Type B pancreatic cell (in vitro differentiated cells): ENCODE measurements at regions not wholly inside any gene's neighbourhood (a gene's known extent, or its start where the extent isn't known, plus 50 kb on each side); places are given as distances from the start of the nearest gene placed in this dataset.

ENCODE experiments used
- DNase-seq: peaks from one replicate; pipeline ENCODE4 v3.0.0; 2021; ENCODE audit warnings: mixed read lengths; ENCODE audit not compliant: unreplicated experiment; ENCODE audit errors: extremely low spot score
- H3K27ac Mint-ChIP-seq: 2 replicates; pipeline ENCODE4 v1.8.0; 2021; ENCODE audit warnings: mild to moderate bottlenecking, mixed read lengths
- H3K27me3 Mint-ChIP-seq: 2 replicates; pipeline ENCODE4 v1.8.0; 2021; ENCODE audit warnings: mixed read lengths
- H3K36me3 Mint-ChIP-seq: 2 replicates; pipeline ENCODE4 v1.8.0; 2021; ENCODE audit warnings: mixed read lengths
- H3K4me1 Mint-ChIP-seq: one replicate; pipeline ENCODE4 v1.8.0; 2021; ENCODE audit warnings: mixed read lengths; ENCODE audit not compliant: unreplicated experiment
- H3K4me3 Mint-ChIP-seq: 2 replicates; pipeline ENCODE4 v1.8.0; 2021; ENCODE audit warnings: mild to moderate bottlenecking, mixed read lengths
- H3K9me3 Mint-ChIP-seq: 2 replicates; pipeline ENCODE4 v1.8.0; 2021; ENCODE audit warnings: mixed read lengths
- TF ChIP-seq, protein P1 (sequence below): fragments of 200-600 bp; sonication (generic); conservative IDR thresholded peaks from 2 replicates; pipeline ENCODE4 v1.5.0; 2021; ENCODE audit warnings: antibody characterized with exemption, mild to moderate bottlenecking

DNA sequence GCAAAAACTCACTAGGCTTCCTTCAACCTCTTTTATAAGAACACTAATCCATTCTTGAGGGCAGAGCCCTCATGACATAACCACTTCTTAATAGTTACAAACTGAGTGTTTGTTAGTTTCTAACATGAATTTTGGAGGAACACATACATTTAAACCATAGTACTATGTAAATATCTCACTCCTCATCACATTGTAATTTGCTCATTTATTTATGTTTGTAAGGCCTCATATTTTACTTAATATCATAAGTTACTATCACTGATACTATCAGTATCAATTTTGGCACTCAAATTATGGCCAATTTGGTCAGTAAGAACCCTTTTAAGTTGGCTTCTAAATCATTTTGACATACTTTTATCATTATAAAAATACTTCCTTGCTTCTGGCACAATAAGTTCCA, 603.1 kb downstream of the ZEB2 start:
- H3K9me3 Mint-ChIP-seq, result no peaks in the 10 kb centered on the region
- no peaks in the 10 kb centered on the region for H3K27me3 Mint-ChIP-seq
- no peak overlapping the region for H3K4me3 Mint-ChIP-seq
- H3K27ac Mint-ChIP-seq, result no peak overlapping the region
- no peak for DNase-seq
- H3K36me3 Mint-ChIP-seq, result no peaks in the 10 kb centered on the region
- TF ChIP-seq, protein P1, sequence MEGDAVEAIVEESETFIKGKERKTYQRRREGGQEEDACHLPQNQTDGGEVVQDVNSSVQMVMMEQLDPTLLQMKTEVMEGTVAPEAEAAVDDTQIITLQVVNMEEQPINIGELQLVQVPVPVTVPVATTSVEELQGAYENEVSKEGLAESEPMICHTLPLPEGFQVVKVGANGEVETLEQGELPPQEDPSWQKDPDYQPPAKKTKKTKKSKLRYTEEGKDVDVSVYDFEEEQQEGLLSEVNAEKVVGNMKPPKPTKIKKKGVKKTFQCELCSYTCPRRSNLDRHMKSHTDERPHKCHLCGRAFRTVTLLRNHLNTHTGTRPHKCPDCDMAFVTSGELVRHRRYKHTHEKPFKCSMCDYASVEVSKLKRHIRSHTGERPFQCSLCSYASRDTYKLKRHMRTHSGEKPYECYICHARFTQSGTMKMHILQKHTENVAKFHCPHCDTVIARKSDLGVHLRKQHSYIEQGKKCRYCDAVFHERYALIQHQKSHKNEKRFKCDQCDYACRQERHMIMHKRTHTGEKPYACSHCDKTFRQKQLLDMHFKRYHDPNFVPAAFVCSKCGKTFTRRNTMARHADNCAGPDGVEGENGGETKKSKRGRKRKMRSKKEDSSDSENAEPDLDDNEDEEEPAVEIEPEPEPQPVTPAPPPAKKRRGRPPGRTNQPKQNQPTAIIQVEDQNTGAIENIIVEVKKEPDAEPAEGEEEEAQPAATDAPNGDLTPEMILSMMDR, result no peak
- H3K4me1 Mint-ChIP-seq, result no peaks in the 10 kb centered on the region

DNA sequence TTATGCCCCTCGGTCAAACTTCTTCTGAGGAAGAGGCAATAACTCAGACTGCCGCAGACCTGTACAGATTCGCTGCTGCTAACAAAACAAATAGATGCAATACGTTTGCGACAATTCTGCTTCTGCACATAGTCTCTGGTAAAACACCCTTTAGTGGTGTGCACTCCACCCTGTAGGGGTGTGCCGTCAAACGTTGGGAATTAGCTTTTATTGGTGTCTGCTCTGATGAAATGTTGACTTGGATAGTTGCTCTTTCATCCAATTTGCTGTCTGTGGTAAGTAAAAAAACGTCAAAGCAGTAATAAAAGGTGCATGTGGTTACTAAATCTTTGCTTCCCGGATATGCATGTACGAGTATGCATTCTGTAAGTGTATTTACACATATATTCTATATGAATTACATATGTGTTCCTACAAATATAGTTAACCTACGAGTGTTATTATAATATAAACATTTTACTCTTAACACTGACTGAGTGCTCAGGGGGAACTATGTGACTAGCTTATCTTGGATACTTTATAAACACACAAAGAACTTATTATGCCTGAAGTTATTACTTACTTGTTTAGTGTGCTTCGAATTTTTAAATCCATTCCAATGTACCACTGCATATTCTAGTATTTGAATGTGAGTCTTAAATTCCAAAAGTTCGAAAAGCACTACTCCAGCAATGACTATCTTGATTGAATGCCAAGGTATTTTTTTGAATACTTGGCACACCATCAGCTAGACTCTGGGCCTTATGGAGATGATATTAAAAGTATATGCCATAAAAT, 610.2 kb downstream of the ZEB2 start:
- DNase-seq, result no peak
- Mint-ChIP-seq H3K9me3 (no peaks in the 10 kb centered on the region), H3K4me1 (no peaks in the 10 kb centered on the region), H3K4me3 (no peak overlapping the region), H3K27me3 (no peaks in the 10 kb centered on the region), H3K36me3 (no peaks in the 10 kb centered on the region), H3K27ac (no peak overlapping the region)
- TF ChIP-seq, protein P1, result no peak

DNA sequence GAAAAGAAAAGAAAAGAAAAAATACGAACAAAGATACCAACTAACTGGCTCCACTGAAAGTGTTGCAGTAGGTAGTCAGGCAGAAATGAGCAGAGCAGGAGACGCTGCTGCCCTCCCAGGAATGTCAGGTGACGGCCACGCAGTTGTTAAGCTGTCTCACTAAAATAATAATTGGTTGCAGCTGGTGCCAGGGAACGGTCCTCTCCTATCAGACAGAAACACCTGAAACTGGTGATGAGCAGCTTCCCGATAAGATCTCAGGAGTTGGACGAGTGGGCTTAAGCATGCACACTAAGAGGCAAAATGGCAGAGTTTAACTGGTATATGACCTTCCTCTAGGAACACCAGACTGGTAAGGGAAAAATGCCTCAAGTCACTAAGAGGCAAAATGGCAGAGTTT, 611.1 kb downstream of the ZEB2 start:
- TF ChIP-seq, protein P1, result no peak
- Mint-ChIP-seq H3K9me3 (no peaks in the 10 kb centered on the region), H3K4me3 (no peak overlapping the region), H3K4me1 (no peaks in the 10 kb centered on the region), H3K27ac (no peak overlapping the region), H3K36me3 (no peaks in the 10 kb centered on the region), H3K27me3 (no peaks in the 10 kb centered on the region)
- DNase-seq, result no peak

DNA sequence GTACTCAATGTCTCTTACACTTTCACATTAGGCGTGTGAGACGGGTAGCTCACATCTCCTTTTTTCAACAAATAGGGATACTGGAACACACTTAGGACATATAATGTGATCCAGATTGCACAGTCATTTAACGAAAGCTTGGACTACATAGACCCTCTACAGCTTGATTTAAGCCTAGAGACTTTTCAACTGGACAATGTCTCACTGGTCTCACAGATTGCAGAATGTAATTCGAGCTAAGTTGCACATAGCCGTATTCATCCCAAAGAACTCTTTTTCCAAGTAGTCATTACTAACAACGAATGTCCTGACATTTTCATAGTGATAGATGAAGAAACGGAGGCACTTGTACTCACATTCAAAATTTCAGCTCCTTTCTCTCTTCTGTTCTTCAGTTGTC, 612.1 kb downstream of the ZEB2 start:
- Mint-ChIP-seq H3K27me3 (no peaks in the 10 kb centered on the region), H3K27ac (no peak overlapping the region), H3K36me3 (no peaks in the 10 kb centered on the region), H3K4me3 (no peak overlapping the region), H3K4me1 (no peaks in the 10 kb centered on the region), H3K9me3 (no peaks in the 10 kb centered on the region)
- TF ChIP-seq, protein P1, result no peak
- DNase-seq, result no peak

DNA sequence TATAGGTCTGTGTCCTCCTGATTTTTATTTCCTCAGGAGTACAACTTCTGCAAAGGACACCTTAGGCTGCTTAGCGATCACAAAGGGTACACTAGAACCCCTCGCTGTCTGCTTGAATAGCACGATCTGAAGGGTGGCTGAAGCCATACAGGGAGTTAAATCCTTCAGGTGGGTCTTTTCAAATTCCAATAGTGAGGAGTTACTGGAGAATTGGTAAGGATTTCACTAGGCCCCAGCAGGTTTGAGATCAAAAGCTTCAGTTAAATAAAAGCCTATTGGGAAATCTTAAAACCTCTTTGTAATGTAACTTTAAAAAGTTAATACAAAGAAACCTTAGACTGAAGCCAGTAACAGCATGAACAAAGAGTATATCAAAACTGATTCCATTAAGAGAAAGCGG, 613.1 kb downstream of the ZEB2 start:
- Mint-ChIP-seq H3K4me3 (no peak overlapping the region), H3K27ac (no peak overlapping the region), H3K27me3 (no peaks in the 10 kb centered on the region), H3K36me3 (no peaks in the 10 kb centered on the region), H3K4me1 (no peaks in the 10 kb centered on the region), H3K9me3 (no peaks in the 10 kb centered on the region)
- no peak for DNase-seq
- TF ChIP-seq, protein P1, result no peak

DNA sequence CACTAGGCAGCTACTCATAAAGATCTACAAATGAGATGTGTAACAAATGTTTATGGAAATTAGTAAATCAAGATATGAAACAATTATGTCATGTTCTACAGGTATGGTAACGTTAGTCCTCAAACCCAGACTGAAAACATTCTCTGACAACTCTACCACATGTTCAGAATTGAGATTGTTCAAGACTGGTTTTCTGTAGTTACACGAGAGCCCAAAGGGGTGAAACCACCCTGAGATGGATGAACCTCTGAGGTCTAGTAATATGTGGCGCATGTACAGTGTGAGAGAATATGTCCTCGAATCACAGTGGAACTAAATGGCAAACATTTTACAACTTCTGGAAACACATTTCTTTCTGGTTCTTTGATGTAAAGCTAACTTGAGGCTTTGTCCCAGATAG, 614.3 kb downstream of the ZEB2 start:
- TF ChIP-seq, protein P1, result no peak
- Mint-ChIP-seq H3K36me3 (no peaks in the 10 kb centered on the region), H3K27me3 (no peaks in the 10 kb centered on the region), H3K27ac (no peak overlapping the region), H3K4me3 (no peak overlapping the region), H3K4me1 (no peaks in the 10 kb centered on the region), H3K9me3 (no peaks in the 10 kb centered on the region)
- no peak for DNase-seq
